H9 (cell line): ENCODE measurements at regions not wholly inside any gene's neighbourhood (a gene's known extent, or its start where the extent isn't known, plus 50 kb on each side); places are given as distances from the start of the nearest gene placed in this dataset.

ENCODE experiments used
- DNase-seq: peaks from one replicate; pipeline ENCODE4 v3.0.0-alpha.2; 2017
- H2AFZ ChIP-seq: one replicate; pipeline ENCODE4 v1.6.1; 2013; ENCODE audit warnings: mild to moderate bottlenecking, low read length, control low read depth, moderate library complexity
- H2AK5ac ChIP-seq: 2 replicates; pipeline ENCODE4 v1.6.1; 2013; ENCODE audit warnings: low read length, control low read depth, mixed read lengths; ENCODE audit not compliant: insufficient read length
- H2BK120ac ChIP-seq: one replicate; pipeline ENCODE4 v1.6.1; 2013; ENCODE audit warnings: low read depth, mild to moderate bottlenecking, low read length, control low read depth, inconsistent platforms; ENCODE audit not compliant: poor library complexity, severe bottlenecking
- H2BK12ac ChIP-seq: 2 replicates; pipeline ENCODE4 v1.6.1; 2013; ENCODE audit warnings: low read length, control low read depth, mixed read lengths, low read depth; ENCODE audit not compliant: insufficient read length
- H2BK15ac ChIP-seq: 2 replicates; pipeline ENCODE4 v1.6.1; 2013; ENCODE audit warnings: low read depth, low read length, control low read depth
- H2BK20ac ChIP-seq: one replicate; pipeline ENCODE4 v1.6.1; 2013; ENCODE audit warnings: low read depth, mild to moderate bottlenecking, low read length, control low read depth, inconsistent platforms; ENCODE audit not compliant: poor library complexity, severe bottlenecking
- H2BK5ac ChIP-seq: 2 replicates; pipeline ENCODE4 v1.6.1; 2013; ENCODE audit warnings: low read length, control low read depth, mixed read lengths; ENCODE audit not compliant: insufficient read length
- H3K14ac ChIP-seq: 2 replicates; pipeline ENCODE4 v1.6.1; 2013; ENCODE audit warnings: low read length, control low read depth; ENCODE audit not compliant: insufficient read depth
- H3K18ac ChIP-seq: 2 replicates; pipeline ENCODE4 v1.6.1; 2013; ENCODE audit warnings: low read depth, mild to moderate bottlenecking, mixed read lengths, low read length, control low read depth; ENCODE audit not compliant: insufficient read length
- H3K23ac ChIP-seq: 2 replicates; pipeline ENCODE4 v1.6.1; 2013; ENCODE audit warnings: low read length, control low read depth, mixed read lengths, low read depth; ENCODE audit not compliant: insufficient read length
- H3K23me2 ChIP-seq: 2 replicates; pipeline ENCODE4 v1.6.1; 2013; ENCODE audit warnings: low read depth, mild to moderate bottlenecking, mixed read lengths, low read length, control low read depth; ENCODE audit not compliant: insufficient read length, poor library complexity, severe bottlenecking
- H3K27ac ChIP-seq: 2 replicates; pipeline ENCODE4 v1.5.1; 2013; ENCODE audit warnings: low read length, control low read depth, mixed read lengths, low read depth; ENCODE audit not compliant: insufficient read length
- H3K27me3 ChIP-seq: 2 replicates; pipeline ENCODE4 v1.6.1; 2013; ENCODE audit warnings: low read length, control low read depth, inconsistent platforms; ENCODE audit not compliant: insufficient read depth
- H3K4ac ChIP-seq: 2 replicates; pipeline ENCODE4 v1.6.1; 2013; ENCODE audit warnings: low read depth, mild to moderate bottlenecking, control low read depth, inconsistent platforms, low read length, moderate library complexity
- H3K4me1 ChIP-seq: 2 replicates; pipeline ENCODE4 v1.6.1; 2013; ENCODE audit warnings: low read length, control low read depth, inconsistent platforms; ENCODE audit not compliant: insufficient read depth
- H3K4me2 ChIP-seq: 2 replicates; pipeline ENCODE4 v1.6.1; 2013; ENCODE audit warnings: low read length, control low read depth, mixed read lengths; ENCODE audit not compliant: insufficient read length, insufficient read depth
- H3K56ac ChIP-seq: 2 replicates; pipeline ENCODE4 v1.6.1; 2013; ENCODE audit warnings: low read depth, mild to moderate bottlenecking, mixed read lengths, low read length, control low read depth; ENCODE audit not compliant: insufficient read length
- H3K79me1 ChIP-seq: 2 replicates; pipeline ENCODE4 v1.6.1; 2013; ENCODE audit warnings: low read depth, mild to moderate bottlenecking, moderate library complexity, low read length, control low read depth, inconsistent platforms; ENCODE audit not compliant: insufficient read depth, poor library complexity, severe bottlenecking
- H3K79me2 ChIP-seq: 2 replicates; pipeline ENCODE4 v1.6.1; 2013; ENCODE audit warnings: low read length, control low read depth, inconsistent platforms; ENCODE audit not compliant: insufficient read depth
- H3K9ac ChIP-seq: 2 replicates; pipeline ENCODE4 v1.6.1; 2013; ENCODE audit warnings: low read length, control low read depth, mixed read lengths; ENCODE audit not compliant: insufficient read length; ENCODE audit errors: extremely low read depth
- H3K9me3 ChIP-seq: one replicate; pipeline ENCODE4 v1.6.1; 2013; ENCODE audit warnings: low read depth, low read length, inconsistent platforms; ENCODE audit not compliant: control insufficient read depth
- H3T11ph ChIP-seq: one replicate; pipeline ENCODE4 v1.6.1; 2013; ENCODE audit warnings: mild to moderate bottlenecking, low read length, control low read depth, inconsistent platforms
- H4K20me1 ChIP-seq: one replicate; pipeline ENCODE4 v1.6.1; 2013; ENCODE audit not compliant: control insufficient read depth, insufficient read length, insufficient read depth
- H4K5ac ChIP-seq: 2 replicates; pipeline ENCODE4 v1.6.1; 2013; ENCODE audit warnings: low read depth, mild to moderate bottlenecking, mixed read lengths, low read length, control low read depth; ENCODE audit not compliant: insufficient read length
- H4K8ac ChIP-seq: replicated peaks from 2 replicates; pipeline ENCODE4 v1.6.1; 2013; ENCODE audit warnings: low read length, control low read depth, mixed read lengths, low read depth; ENCODE audit not compliant: insufficient read length
- H4K91ac ChIP-seq: 2 replicates; pipeline ENCODE4 v1.6.1; 2013; ENCODE audit warnings: low read depth, mild to moderate bottlenecking, moderate library complexity, mixed read lengths, low read length, control low read depth; ENCODE audit not compliant: insufficient read length
- H3K27ac Mint-ChIP-seq, 3 experiments: 2 replicates in 2 of 3; 3 replicates in 1 of 3; pipeline ENCODE4 v1.8.0; 2020 to 2021; ENCODE audit warnings: mixed read lengths in 3 of 3, mild to moderate bottlenecking in 1 of 3, moderate library complexity in 1 of 3
- H3K27me3 Mint-ChIP-seq: 2 replicates; pipeline ENCODE4 v1.8.0; 2021; ENCODE audit warnings: low read depth, mild to moderate bottlenecking, moderate library complexity, mixed read lengths
- H3K36me3 Mint-ChIP-seq, 3 experiments: 2 replicates in 2 of 3; 3 replicates in 1 of 3; pipeline ENCODE4 v1.8.0; 2020 to 2021; ENCODE audit warnings: low read depth in 3 of 3, mixed read lengths in 3 of 3; ENCODE audit not compliant: insufficient read depth in 1 of 3
- H3K4me1 Mint-ChIP-seq, 2 experiments: 2 replicates each; pipeline ENCODE4 v1.8.0; 2020; ENCODE audit warnings: mixed read lengths in 2 of 2
- H3K4me3 Mint-ChIP-seq, 2 experiments: 2 replicates in 1 of 2; 3 replicates in 1 of 2; pipeline ENCODE4 v1.8.0; 2020 to 2021; ENCODE audit warnings: mild to moderate bottlenecking in 2 of 2, mixed read lengths in 2 of 2, moderate library complexity in 1 of 2
- H3K9me3 Mint-ChIP-seq, 2 experiments: 2 replicates in 1 of 2; 3 replicates in 1 of 2; pipeline ENCODE4 v1.8.0; 2020; ENCODE audit warnings: mild to moderate bottlenecking in 2 of 2, mixed read lengths in 2 of 2, moderate library complexity in 1 of 2
- WGBS: extraction: QIAGEN DNeasy Blood & Tissue Kit; methylation state at CpG from one replicate; pipeline ENCODE4 v1.1.7; 2013; ENCODE audit warnings: missing lambda C conversion rate, low lambda C conversion rate, mixed read lengths; ENCODE audit not compliant: insufficient read length; ENCODE audit errors: extremely low coverage; 5-methylcytosine and 5-hydroxymethylcytosine counted together
- TF ChIP-seq, protein P1 (sequence below): fragments of 200-600 bp; sonication (generic); conservative IDR thresholded peaks from 3 replicates; pipeline ENCODE4 v1.8.0; 2021; ENCODE audit warnings: antibody characterized with exemption, mild to moderate bottlenecking

DNA sequence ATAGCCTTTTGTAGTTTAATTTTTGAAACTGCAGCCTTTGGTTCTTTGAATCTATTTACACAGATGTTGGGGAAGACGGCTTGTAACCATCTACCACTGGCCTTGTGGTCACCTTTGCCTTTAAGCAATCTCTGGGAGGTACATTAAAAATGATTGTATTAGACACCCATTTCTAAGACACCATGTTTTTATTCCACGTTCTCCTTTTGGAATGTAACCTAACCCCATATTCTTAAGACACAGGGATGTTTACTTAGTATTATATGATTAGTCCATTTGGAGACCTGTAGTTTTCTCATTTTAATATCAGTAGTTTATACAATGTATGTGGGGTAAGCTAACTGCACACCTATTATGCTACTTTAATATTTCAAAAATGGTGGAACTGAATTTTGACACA is 175.1 kb upstream of the PLSCR5 start:
- Histone ChIP-seq H3K4ac (no peak overlapping the region), H2AFZ (no peak overlapping the region), H2BK5ac (no peak overlapping the region), H3K9me3 (no peaks in the 10 kb centered on the region), H3K14ac (no peak overlapping the region), H2BK120ac (no peak overlapping the region), H4K8ac (no peak overlapping the region), H3K79me2 (no peaks in the 10 kb centered on the region), H3K27me3 (no peaks in the 10 kb centered on the region), H3T11ph (no peak overlapping the region), H2BK15ac (no peak overlapping the region), H3K23ac (no peak overlapping the region), H3K4me1 (0 out of 2 replicates have a peak, but pooled peaks cover 2% of the 10 kb centered on the region), H3K79me1 (no peaks in the 10 kb centered on the region), H3K9ac (no peak overlapping the region), H2BK12ac (no peak overlapping the region), H3K23me2 (no peaks in the 10 kb centered on the region), H3K18ac (no peak overlapping the region), H2AK5ac (no peak overlapping the region), H4K91ac (no peak overlapping the region), H4K5ac (no peak overlapping the region), H4K20me1 (no peaks in the 10 kb centered on the region), H3K4me2 (no peak overlapping the region), H3K56ac (no peak overlapping the region), H3K27ac (no peak overlapping the region), H2BK20ac (no peak overlapping the region)
- TF ChIP-seq, protein P1, sequence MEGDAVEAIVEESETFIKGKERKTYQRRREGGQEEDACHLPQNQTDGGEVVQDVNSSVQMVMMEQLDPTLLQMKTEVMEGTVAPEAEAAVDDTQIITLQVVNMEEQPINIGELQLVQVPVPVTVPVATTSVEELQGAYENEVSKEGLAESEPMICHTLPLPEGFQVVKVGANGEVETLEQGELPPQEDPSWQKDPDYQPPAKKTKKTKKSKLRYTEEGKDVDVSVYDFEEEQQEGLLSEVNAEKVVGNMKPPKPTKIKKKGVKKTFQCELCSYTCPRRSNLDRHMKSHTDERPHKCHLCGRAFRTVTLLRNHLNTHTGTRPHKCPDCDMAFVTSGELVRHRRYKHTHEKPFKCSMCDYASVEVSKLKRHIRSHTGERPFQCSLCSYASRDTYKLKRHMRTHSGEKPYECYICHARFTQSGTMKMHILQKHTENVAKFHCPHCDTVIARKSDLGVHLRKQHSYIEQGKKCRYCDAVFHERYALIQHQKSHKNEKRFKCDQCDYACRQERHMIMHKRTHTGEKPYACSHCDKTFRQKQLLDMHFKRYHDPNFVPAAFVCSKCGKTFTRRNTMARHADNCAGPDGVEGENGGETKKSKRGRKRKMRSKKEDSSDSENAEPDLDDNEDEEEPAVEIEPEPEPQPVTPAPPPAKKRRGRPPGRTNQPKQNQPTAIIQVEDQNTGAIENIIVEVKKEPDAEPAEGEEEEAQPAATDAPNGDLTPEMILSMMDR = no peak
- WGBS = no CpG with 5 or more reads among the region's 2 CpGs
- DNase-seq = no peak
- Mint-ChIP-seq H3K4me1 (peaks cover 25 to 29% of the 10 kb centered on the region in 2 experiments), H3K27me3 (peaks cover 54% of the 10 kb centered on the region), H3K27ac (no peak overlapping the region), H3K36me3 (no peaks in the 10 kb centered on the region), H3K4me3 (no peak overlapping the region), H3K9me3 (no peaks in the 10 kb centered on the region)
